GM12878 (cell line): ENCODE measurements at regions not wholly inside any gene's neighbourhood (a gene's known extent, or its start where the extent isn't known, plus 50 kb on each side); places are given as distances from the start of the nearest gene placed in this dataset.

Source experiments
- ATAC-seq: fragments of 200-7000 bp; cut with Tn5 transposase; 3 replicates; pipeline ENCODE4 v1.9.1; 2020; ENCODE audit warnings: mild to moderate bottlenecking, moderate library complexity
- BruUV-seq: library from RNA; stranded (reverse); fragments of 400-500 nt; replicated peaks from 2 replicates; lab custom pipeline; 2021; lab: Mats Ljungman, UMichigan
- CTCF ChIA-PET: fragments of 300-600 bp; sonication (Branson Sonifier 250); formaldehyde crosslinking; extraction: SDS; loops from one replicate; lab custom pipeline; 2021; ENCODE audit warnings: inconsistent platforms; lab: Yijun Ruan, JAX
- POLR2A ChIA-PET: fragments of 350-600 bp; formaldehyde crosslinking; extraction: SDS; loops from one replicate; lab custom pipeline; 2021; ENCODE audit warnings: inconsistent platforms; lab: Charles Lee
- RAD21 ChIA-PET: fragments of 300-600 bp; sonication (Branson Sonifier 250); formaldehyde crosslinking; loops from one replicate; lab custom pipeline; 2023; ENCODE audit warnings: antibody characterized with exemption; ENCODE audit not compliant: unreplicated experiment; lab: Charles Lee
- SMC1A ChIA-PET: fragments of 300-600 bp; sonication (Branson Sonifier 250); formaldehyde crosslinking; loops from one replicate; lab custom pipeline; 2023; ENCODE audit not compliant: unreplicated experiment, uncharacterized antibody; lab: Charles Lee
- DNase-seq: peaks from one replicate; pipeline ENCODE4 v3.0.0-alpha.2; 2011; ENCODE audit warnings: low read depth, low spot score
- FAIRE-seq: peaks from 3 replicates; lab custom pipeline; 2011; peaks lifted over from hg19 to GRCh38; lab: Jason Lieb, UNC
- H2AFZ ChIP-seq: 2 replicates; pipeline ENCODE4 v1.6.0; 2011; ENCODE audit warnings: low read depth, low read length, control low read depth; ENCODE audit not compliant: control insufficient read depth
- H3K27ac ChIP-seq: 2 replicates; pipeline ENCODE4 v1.5.1; 2011; ENCODE audit warnings: control low read depth; ENCODE audit not compliant: control insufficient read depth, insufficient read depth
- H3K27me3 ChIP-seq, 2 experiments: replicated peaks in 1 of 2; 2 replicates each; pipeline versions ENCODE4 v1.6.0 to v1.6.1; 2011; ENCODE audit warnings: low read length in 1 of 2; ENCODE audit not compliant: control insufficient read depth in 2 of 2, insufficient read depth in 2 of 2
- H3K36me3 ChIP-seq, 2 experiments: 2 replicates each; pipeline ENCODE4 v1.5.1; 2011; ENCODE audit warnings: low read length in 1 of 2; ENCODE audit not compliant: control insufficient read depth in 2 of 2, insufficient read depth in 2 of 2
- H3K4me1 ChIP-seq: 2 replicates; pipeline ENCODE4 v1.6.1; 2011; ENCODE audit warnings: mild to moderate bottlenecking, low read length, moderate library complexity, mixed read lengths; ENCODE audit not compliant: control insufficient read depth, insufficient read depth
- H3K4me2 ChIP-seq: 2 replicates; pipeline ENCODE4 v1.6.0; 2011; ENCODE audit warnings: control low read depth; ENCODE audit not compliant: control insufficient read depth, insufficient read depth
- H3K4me3 ChIP-seq: fragments of 200-600 bp; sonication (generic); 2 replicates; pipeline ENCODE4 v1.5.1; 2016
- H3K79me2 ChIP-seq: 2 replicates; pipeline ENCODE4 v1.6.0; 2011; ENCODE audit warnings: low read length; ENCODE audit not compliant: control insufficient read depth, insufficient read depth
- H3K9ac ChIP-seq: 2 replicates; pipeline ENCODE4 v1.8.0; 2011; ENCODE audit warnings: low read length, control low read depth, mixed read lengths; ENCODE audit not compliant: control insufficient read depth, insufficient read depth
- H3K9me3 ChIP-seq: replicated peaks from 3 replicates; pipeline ENCODE4 v1.5.1; 2011; ENCODE audit warnings: mild to moderate bottlenecking, low read length; ENCODE audit not compliant: control insufficient read depth, insufficient read depth
- H4K20me1 ChIP-seq: 2 replicates; pipeline ENCODE4 v1.6.0; 2011; ENCODE audit not compliant: control insufficient read depth, insufficient read depth
- DPF2 ChIP-seq: fragments of 450-650 bp; IDR thresholded peaks from 2 replicates; pipeline ENCODE4 v1.6.1; 2017; ENCODE audit warnings: mild to moderate bottlenecking
- GATAD2B ChIP-seq: fragments of 450-650 bp; conservative IDR thresholded peaks from 2 replicates; pipeline ENCODE4 v1.6.1; 2017; ENCODE audit warnings: low read depth, mild to moderate bottlenecking, moderate library complexity
- HDAC6 ChIP-seq: fragments of 200-600 bp; sonication (generic); IDR thresholded peaks from one replicate; pipeline ENCODE4 v1.8.0; 2017; ENCODE audit warnings: antibody characterized with exemption; ENCODE audit not compliant: unreplicated experiment
- IKZF1 ChIP-seq: fragments of 450-650 bp; conservative IDR thresholded peaks from 2 replicates; pipeline ENCODE4 v1.6.1; 2017; ENCODE audit warnings: antibody characterized with exemption, mild to moderate bottlenecking
- KAT2A ChIP-seq: conservative IDR thresholded peaks from 2 replicates; pipeline ENCODE4 v1.6.1; 2011; ENCODE audit warnings: low read depth, low read length; ENCODE audit not compliant: control insufficient read depth
- KDM1A ChIP-seq: fragments of 200-600 bp; sonication (generic); IDR thresholded peaks from 2 replicates; pipeline ENCODE4 v1.6.1; 2016; ENCODE audit warnings: borderline replicate concordance
- NBN ChIP-seq: fragments of 450-650 bp; IDR thresholded peaks from 2 replicates; pipeline ENCODE4 v1.6.1; 2016
- PML ChIP-seq: IDR thresholded peaks from 2 replicates; pipeline ENCODE4 v1.6.1; 2012; ENCODE audit warnings: low read length, inconsistent platforms
- TAF1 ChIP-seq: IDR thresholded peaks from 2 replicates; pipeline ENCODE4 v1.6.1; 2011; ENCODE audit warnings: mild to moderate bottlenecking, low read depth, low read length, borderline replicate concordance
- WGBS: methylation state at CpG from one replicate; pipeline ENCODE4 v1.1.6; 2016; ENCODE audit warnings: low lambda C conversion rate; ENCODE audit not compliant: insufficient replicate concordance, insufficient coverage; ENCODE audit errors: missing lambda C conversion rate; 5-methylcytosine and 5-hydroxymethylcytosine counted together
- in situ Hi-C: fragments of 300-500 bp; cut with MboI; formaldehyde crosslinking; loops from 9 replicates; pipeline ENCODE4 v1.14.3; 2018; ENCODE audit warnings: mixed read lengths
- intact Hi-C: fragments of 100-400 bp; cut with micrococcal nuclease; formaldehyde crosslinking; loops from one replicate; pipeline ENCODE4 v1.14.2; 2022; ENCODE audit not compliant: unreplicated experiment
- TF ChIP-seq, protein P1 (sequence below): IDR thresholded peaks from 2 replicates; pipeline ENCODE4 v1.6.1; 2011; ENCODE audit warnings: borderline replicate concordance, low read depth, mild to moderate bottlenecking, moderate library complexity, mixed read lengths, low read length; ENCODE audit not compliant: insufficient read depth; ENCODE audit errors: extremely low read length
- TF ChIP-seq, protein P2 (sequence below): IDR thresholded peaks from 2 replicates; pipeline ENCODE4 v1.6.1; 2012; ENCODE audit warnings: low read length, inconsistent platforms

- FAIRE-seq (no peak), DNase-seq (no peak), ATAC-seq (no peak)
- Histone ChIP-seq H3K79me2 (no peaks in the 10 kb centered on the region), H3K9ac (no peak overlapping the region), H3K36me3 (no peaks in the 10 kb centered on the region), H3K27me3 (no peaks in the 10 kb centered on the region), H3K4me3 (no peak overlapping the region), H4K20me1 (no peaks in the 10 kb centered on the region), H3K9me3 (no peaks in the 10 kb centered on the region), H2AFZ (no peak overlapping the region), H3K4me1 (no peaks in the 10 kb centered on the region), H3K4me2 (no peak overlapping the region), H3K27ac (no peak overlapping the region)
- BruUV-seq = no TSS peak
- ChIA-PET RAD21 (no interaction called here), SMC1A (no interaction called here), POLR2A (no interaction called here), CTCF (no interaction called here)
- WGBS = 22% methylated on average over 7 of the region's 7 CpGs
- TF ChIP-seq KDM1A (no peak), GATAD2B (no peak), NBN (no peak), KAT2A (no peak), PML (no peak), IKZF1 (no peak), TAF1 (no peak), HDAC6 (no peak), DPF2 (no peak)
- TF ChIP-seq, protein P1, sequence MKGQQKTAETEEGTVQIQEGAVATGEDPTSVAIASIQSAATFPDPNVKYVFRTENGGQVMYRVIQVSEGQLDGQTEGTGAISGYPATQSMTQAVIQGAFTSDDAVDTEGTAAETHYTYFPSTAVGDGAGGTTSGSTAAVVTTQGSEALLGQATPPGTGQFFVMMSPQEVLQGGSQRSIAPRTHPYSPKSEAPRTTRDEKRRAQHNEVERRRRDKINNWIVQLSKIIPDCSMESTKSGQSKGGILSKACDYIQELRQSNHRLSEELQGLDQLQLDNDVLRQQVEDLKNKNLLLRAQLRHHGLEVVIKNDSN = no peak
- TF ChIP-seq, protein P2, sequence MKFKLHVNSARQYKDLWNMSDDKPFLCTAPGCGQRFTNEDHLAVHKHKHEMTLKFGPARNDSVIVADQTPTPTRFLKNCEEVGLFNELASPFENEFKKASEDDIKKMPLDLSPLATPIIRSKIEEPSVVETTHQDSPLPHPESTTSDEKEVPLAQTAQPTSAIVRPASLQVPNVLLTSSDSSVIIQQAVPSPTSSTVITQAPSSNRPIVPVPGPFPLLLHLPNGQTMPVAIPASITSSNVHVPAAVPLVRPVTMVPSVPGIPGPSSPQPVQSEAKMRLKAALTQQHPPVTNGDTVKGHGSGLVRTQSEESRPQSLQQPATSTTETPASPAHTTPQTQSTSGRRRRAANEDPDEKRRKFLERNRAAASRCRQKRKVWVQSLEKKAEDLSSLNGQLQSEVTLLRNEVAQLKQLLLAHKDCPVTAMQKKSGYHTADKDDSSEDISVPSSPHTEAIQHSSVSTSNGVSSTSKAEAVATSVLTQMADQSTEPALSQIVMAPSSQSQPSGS = no peak
- in situ Hi-C loops = no loop called here
- intact Hi-C loops = no loop called here
These were observed 367.0 kb upstream of the MGMT start for GRCh38 chr10:129099992-129100391.
